Spleen (tissue), 7 donors: ENCODE measurements at regions not wholly inside any gene's neighbourhood (a gene's known extent, or its start where the extent isn't known, plus 50 kb on each side); places are given as distances from the start of the nearest gene placed in this dataset.

Experiments used
- CTCF ChIP-seq, 11 experiments: fragments of 200-600 bp in 7 of 11; fragments of 450-650 bp in 4 of 11; sonication (generic) in 4 of 11; IDR thresholded peaks in 8 of 11; conservative IDR thresholded peaks in 3 of 11; 1 replicate in 7 of 11; 2 replicates in 4 of 11; pipeline versions ENCODE4 v1.4.0 to v1.8.0; 2016 to 2021; ENCODE audit warnings: antibody characterized with exemption in 11 of 11, inconsistent platforms in 4 of 11, mild to moderate bottlenecking in 1 of 11
- POLR2A ChIP-seq, 3 donors: fragments of 450-650 bp; IDR thresholded peaks; one replicate each; pipeline ENCODE4 v1.5.1; 2017; ENCODE audit warnings: antibody characterized with exemption in 3 of 3, mild to moderate bottlenecking in 1 of 3
- donor health status: DM: no; HTN: no; CAD: no; lungs with moderate emphysema.
- donor health status: DM: no; HTN: no; CAD: no.
- donor health status: DM: no; HTN: no; CAD: no.

DNA sequence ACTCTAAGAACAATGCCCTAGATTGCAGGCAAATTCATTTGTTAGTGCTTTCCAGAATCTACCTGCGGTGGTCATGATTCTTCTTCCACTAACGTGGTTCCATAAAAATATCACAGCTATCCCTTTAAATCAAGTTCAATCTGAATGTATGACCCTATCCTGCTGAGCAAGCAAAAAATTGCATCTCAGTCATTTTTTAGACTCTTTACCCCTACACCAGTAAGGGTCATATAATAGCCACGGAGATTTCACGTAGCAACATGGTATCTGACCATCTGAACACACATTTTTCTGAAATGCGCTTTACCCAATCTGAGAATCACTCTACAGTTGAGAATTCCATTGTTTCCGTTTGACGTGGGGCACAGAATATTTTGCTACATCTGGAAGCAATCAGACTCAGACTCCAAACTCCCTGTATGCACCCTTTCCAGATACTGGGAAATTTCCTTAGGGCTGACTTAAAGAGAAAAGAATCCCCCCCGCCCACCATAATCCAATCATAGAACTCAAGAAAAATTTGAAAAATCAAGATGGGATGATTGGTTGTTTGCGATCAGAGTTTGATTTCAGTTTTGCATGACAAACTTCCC, 699.2 kb upstream of the ZP4 start:
- no peak for TF ChIP-seq CTCF (IDR thresholded peaks at IDR 0.05 in 8 of 11, conservative IDR thresholded peaks at IDR 0.05 in 3 of 11)
- no peak for TF ChIP-seq POLR2A (IDR thresholded peaks at IDR 0.05)
